Transverse colon (tissue), 4 donors: ENCODE measurements at regions not wholly inside any gene's neighbourhood (a gene's known extent, or its start where the extent isn't known, plus 50 kb on each side); places are given as distances from the start of the nearest gene placed in this dataset.

Source experiments
- EP300 ChIP-seq: sonication (generic); formaldehyde crosslinking; IDR thresholded peaks from one replicate; pipeline ENCODE4 v1.6.1; 2017; ENCODE audit warnings: antibody characterized with exemption, low read depth
- POLR2A ChIP-seq: fragments of 450-650 bp; IDR thresholded peaks from one replicate; pipeline ENCODE4 v1.6.1; 2016; ENCODE audit warnings: antibody characterized with exemption, mild to moderate bottlenecking, moderate library complexity
- POLR2AphosphoS5 ChIP-seq, 3 donors: sonication (generic); formaldehyde crosslinking; IDR thresholded peaks; one replicate each; pipeline ENCODE4 v1.6.1; 2016; ENCODE audit warnings: antibody characterized with exemption in 3 of 3
- TF ChIP-seq, protein P1 (sequence below), 5 experiments: fragments of 200-600 bp in 3 of 5; fragments of 450-650 bp in 2 of 5; sonication (generic) in 3 of 5; IDR thresholded peaks; 1 replicate in 2 of 5; 2 replicates in 3 of 5; pipeline ENCODE4 v1.5.1; 2016 to 2017; ENCODE audit warnings: antibody characterized with exemption in 5 of 5, inconsistent platforms in 3 of 5, mild to moderate bottlenecking in 2 of 5, moderate library complexity in 1 of 5

DNA sequence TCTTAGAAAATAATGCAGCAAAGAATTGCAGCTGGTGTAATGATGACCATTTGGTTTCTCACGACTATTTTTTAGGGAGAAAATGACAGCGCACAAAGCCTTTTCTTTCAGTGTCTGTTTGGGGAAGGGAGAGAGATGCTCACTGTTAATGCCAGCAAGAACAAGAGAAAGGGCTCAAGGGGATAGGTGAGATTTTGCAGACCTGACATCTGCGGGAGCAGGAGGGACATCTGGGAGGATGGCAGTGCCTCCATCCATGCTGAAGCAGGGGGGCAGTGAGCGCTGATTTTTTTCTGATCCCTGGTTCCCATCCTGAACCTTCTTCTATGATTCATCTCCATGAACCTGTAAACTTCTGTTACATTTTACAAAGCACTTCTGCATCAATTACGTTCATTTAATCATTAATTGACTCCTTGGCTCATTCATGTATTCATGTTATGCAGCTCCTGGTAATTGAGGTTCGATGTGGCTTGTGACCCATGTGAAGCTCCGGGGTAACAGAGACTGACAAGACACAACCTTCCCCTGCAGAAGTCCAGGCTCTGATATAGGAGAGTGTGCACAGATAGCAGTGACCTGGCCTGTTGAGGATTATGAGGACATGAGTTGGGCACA is 595.3 kb downstream of the PTPRU start:
- TF ChIP-seq EP300 (no peak), POLR2AphosphoS5 (IDR thresholded peaks at IDR 0.05) (no peak), POLR2A (no peak)
- TF ChIP-seq, protein P1, sequence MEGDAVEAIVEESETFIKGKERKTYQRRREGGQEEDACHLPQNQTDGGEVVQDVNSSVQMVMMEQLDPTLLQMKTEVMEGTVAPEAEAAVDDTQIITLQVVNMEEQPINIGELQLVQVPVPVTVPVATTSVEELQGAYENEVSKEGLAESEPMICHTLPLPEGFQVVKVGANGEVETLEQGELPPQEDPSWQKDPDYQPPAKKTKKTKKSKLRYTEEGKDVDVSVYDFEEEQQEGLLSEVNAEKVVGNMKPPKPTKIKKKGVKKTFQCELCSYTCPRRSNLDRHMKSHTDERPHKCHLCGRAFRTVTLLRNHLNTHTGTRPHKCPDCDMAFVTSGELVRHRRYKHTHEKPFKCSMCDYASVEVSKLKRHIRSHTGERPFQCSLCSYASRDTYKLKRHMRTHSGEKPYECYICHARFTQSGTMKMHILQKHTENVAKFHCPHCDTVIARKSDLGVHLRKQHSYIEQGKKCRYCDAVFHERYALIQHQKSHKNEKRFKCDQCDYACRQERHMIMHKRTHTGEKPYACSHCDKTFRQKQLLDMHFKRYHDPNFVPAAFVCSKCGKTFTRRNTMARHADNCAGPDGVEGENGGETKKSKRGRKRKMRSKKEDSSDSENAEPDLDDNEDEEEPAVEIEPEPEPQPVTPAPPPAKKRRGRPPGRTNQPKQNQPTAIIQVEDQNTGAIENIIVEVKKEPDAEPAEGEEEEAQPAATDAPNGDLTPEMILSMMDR (IDR thresholded peaks at IDR 0.05), result no peak
